ENCODE measurements at regions not wholly inside any gene's neighbourhood (a gene's known extent, or its start where the extent isn't known, plus 50 kb on each side); places are given as distances from the start of the nearest gene placed in this dataset.
"Not testable (repeated sequence)": the region's sequence is repeated elsewhere in the genome, so short reads cannot be mapped to it uniquely, and the experiment has no call there.

DNA sequence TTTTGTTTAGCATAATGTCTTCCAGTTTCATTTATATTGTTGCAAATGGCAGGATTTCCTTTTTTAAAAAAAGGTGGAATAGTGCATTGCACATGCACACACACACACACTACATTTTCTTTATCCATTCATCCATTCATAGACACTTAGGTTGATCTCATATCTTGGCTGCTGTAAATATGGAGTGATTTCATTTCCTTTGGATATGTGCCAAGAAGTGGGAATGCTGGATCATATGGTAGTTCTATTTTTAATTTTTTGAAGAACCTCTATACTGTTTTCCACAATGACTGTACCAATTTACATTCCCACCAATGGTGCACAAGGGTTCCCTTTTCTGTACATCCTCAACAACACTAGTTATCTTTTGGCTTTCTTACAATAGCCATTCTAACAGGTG is 68.9 kb downstream of the EBLN1 start:
- H3K4me1 ChIP-seq (ENCODE audit: insufficient read depth, low read length), result no peaks in the 10 kb centered on the region
- in situ Hi-C loops (cut with HindIII; ENCODE audit: extremely low pct_ligation_motif_present, low pct_unique_long_range_greater_than_20kb) (no loop called here), intact Hi-C loops (cut with micrococcal nuclease; ENCODE audit: unreplicated experiment) (no loop called here)
- H3K36me3 ChIP-seq (replicated peaks in 1 of 2; ENCODE audit: control insufficient read depth in 1 of 2, insufficient read depth in 2 of 2, low read length in 2 of 2), result no peaks in the 10 kb centered on the region
- no peaks in the 10 kb centered on the region for H3K79me2 ChIP-seq (ENCODE audit: insufficient read depth, low read length)
- no peaks in the 10 kb centered on the region; a peak in 2 of 5 replicates for H3K27me3 ChIP-seq (ENCODE audit: control insufficient read depth in 1 of 2, insufficient read depth in 2 of 2, low read length in 2 of 2)
- no peaks in the 10 kb centered on the region for H4K20me1 ChIP-seq (ENCODE audit: insufficient read depth, low read length)
- POLR2A ChIA-PET, result no interaction called here
- BruUV-seq (replicated peaks), result no TSS peak
- TF ChIP-seq MIER2 (CRISPR knock-in tag; IDR thresholded peaks at IDR 0.05), result no peak
- CTCF ChIA-PET (ENCODE audit: low intra/inter-chr PET ratio, low total read pairs), result no interaction called here
- no peak overlapping the region for H3K4me2 ChIP-seq (ENCODE audit: low read depth, low read length)
- ATAC-seq (no peak), FAIRE-seq (no peak), DNase-seq (ENCODE audit: low spot score) (no peak)
- no peak overlapping the region for H3K27ac ChIP-seq (ENCODE audit: extremely low read length, insufficient read depth, low read length)
- H3K9ac ChIP-seq (ENCODE audit: insufficient read depth, low read depth, low read length), result no peak overlapping the region
- H3K9me3 ChIP-seq (ENCODE audit: low read length), result no peaks in the 10 kb centered on the region
- H2AFZ ChIP-seq (ENCODE audit: low read length), result no peak overlapping the region
- no peak overlapping the region for H3K4me3 ChIP-seq (replicated peaks in 1 of 3; ENCODE audit: insufficient read depth in 1 of 3, low read depth in 2 of 3, low read length in 3 of 3)

DNA sequence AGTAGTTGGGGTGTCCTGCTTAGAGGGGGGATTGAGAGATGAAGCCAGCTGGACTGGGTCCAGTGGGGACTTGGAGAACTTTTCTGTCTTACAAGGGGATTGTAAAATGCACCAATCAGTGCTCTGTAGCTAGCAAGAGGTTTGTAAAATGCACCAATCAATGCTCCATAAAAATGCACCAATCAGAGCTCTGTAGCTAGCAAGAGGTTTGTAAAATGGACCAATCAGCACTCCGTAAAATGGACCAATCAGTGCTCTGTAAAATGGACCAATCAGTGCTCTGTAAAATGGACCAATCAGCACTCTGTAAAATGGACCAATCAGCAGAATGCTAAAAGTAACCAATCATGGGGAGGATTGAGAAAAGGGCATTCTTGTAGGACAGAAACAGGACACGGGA is 71.9 kb downstream of the EBLN1 start:
- H3K4me1 ChIP-seq (ENCODE audit: insufficient read depth, low read length); DNase-seq (ENCODE audit: low spot score); ATAC-seq; H3K27ac ChIP-seq (ENCODE audit: extremely low read length, insufficient read depth, low read length); in situ Hi-C loops (cut with HindIII; ENCODE audit: extremely low pct_ligation_motif_present, low pct_unique_long_range_greater_than_20kb); H3K4me3 ChIP-seq (replicated peaks in 1 of 3; ENCODE audit: insufficient read depth in 1 of 3, low read depth in 2 of 3, low read length in 3 of 3); H3K79me2 ChIP-seq (ENCODE audit: insufficient read depth, low read length); intact Hi-C loops (cut with micrococcal nuclease; ENCODE audit: unreplicated experiment); POLR2A ChIA-PET; H3K9me3 ChIP-seq (ENCODE audit: low read length); H3K9ac ChIP-seq (ENCODE audit: insufficient read depth, low read depth, low read length); H4K20me1 ChIP-seq (ENCODE audit: insufficient read depth, low read length); CTCF ChIA-PET (ENCODE audit: low intra/inter-chr PET ratio, low total read pairs); H3K27me3 ChIP-seq (ENCODE audit: control insufficient read depth in 1 of 2, insufficient read depth in 2 of 2, low read length in 2 of 2); H3K4me2 ChIP-seq (ENCODE audit: low read depth, low read length); BruUV-seq (replicated peaks); H2AFZ ChIP-seq (ENCODE audit: low read length); FAIRE-seq; H3K36me3 ChIP-seq (replicated peaks in 1 of 2; ENCODE audit: control insufficient read depth in 1 of 2, insufficient read depth in 2 of 2, low read length in 2 of 2): not testable (repeated sequence)
- WGBS (ENCODE audit: low lambda C conversion rate), result 3% methylated on average over 2 of the region's 2 CpGs

DNA sequence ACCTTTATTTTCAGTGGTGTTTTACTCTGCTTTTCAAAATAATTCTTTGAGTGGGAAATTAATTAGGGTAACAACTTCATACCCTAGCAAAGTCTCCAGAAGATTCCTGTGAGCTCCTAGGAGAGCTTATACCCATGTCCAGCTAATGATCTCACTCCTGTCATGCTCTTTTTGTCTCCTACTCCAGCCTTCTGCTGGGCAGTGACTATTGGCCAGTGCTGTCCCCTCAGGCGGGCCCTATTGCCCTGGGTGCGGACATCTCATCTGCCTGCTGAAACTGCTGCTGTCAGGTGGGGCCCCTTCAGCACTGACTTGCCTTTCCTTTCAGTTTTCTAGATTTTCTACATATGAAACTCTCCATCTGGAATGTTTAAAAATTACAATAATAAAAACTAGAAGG is 80.3 kb downstream of the EBLN1 start:
- H3K27me3 ChIP-seq (ENCODE audit: control insufficient read depth in 1 of 2, insufficient read depth in 2 of 2, low read length in 2 of 2), result peaks cover 0 to 6% of the 10 kb centered on the region in 2 experiments; a peak in 1 of 5 replicates
- H3K4me2 ChIP-seq (ENCODE audit: low read depth, low read length), result no peak overlapping the region
- no peaks in the 10 kb centered on the region for H3K79me2 ChIP-seq (ENCODE audit: insufficient read depth, low read length)
- H3K9ac ChIP-seq (ENCODE audit: insufficient read depth, low read depth, low read length), result no peak overlapping the region
- ChIA-PET CTCF (ENCODE audit: low intra/inter-chr PET ratio, low total read pairs) (no interaction called here), POLR2A (no interaction called here)
- H3K9me3 ChIP-seq (ENCODE audit: low read length), result no peaks in the 10 kb centered on the region
- H3K4me1 ChIP-seq (ENCODE audit: insufficient read depth, low read length), result no peaks in the 10 kb centered on the region
- no peak overlapping the region for H3K27ac ChIP-seq (ENCODE audit: extremely low read length, insufficient read depth, low read length)
- intact Hi-C loops (cut with micrococcal nuclease; ENCODE audit: unreplicated experiment) (no loop called here), in situ Hi-C loops (cut with HindIII; ENCODE audit: extremely low pct_ligation_motif_present, low pct_unique_long_range_greater_than_20kb) (no loop called here)
- ATAC-seq (no peak), DNase-seq (ENCODE audit: low spot score) (no peak), FAIRE-seq (no peak)
- no peaks in the 10 kb centered on the region for H4K20me1 ChIP-seq (ENCODE audit: insufficient read depth, low read length)
- H2AFZ ChIP-seq (ENCODE audit: low read length), result no peak overlapping the region
- no peaks in the 10 kb centered on the region for H3K36me3 ChIP-seq (replicated peaks in 1 of 2; ENCODE audit: control insufficient read depth in 1 of 2, insufficient read depth in 2 of 2, low read length in 2 of 2)
- WGBS (ENCODE audit: low lambda C conversion rate), result 64% methylated on average over 2 of the region's 2 CpGs
- H3K4me3 ChIP-seq (replicated peaks in 1 of 3; ENCODE audit: insufficient read depth in 1 of 3, low read depth in 2 of 3, low read length in 3 of 3), result no peak overlapping the region
- no TSS peak for BruUV-seq (replicated peaks)
- no peak for TF ChIP-seq KLF6 (CRISPR knock-in tag; IDR thresholded peaks at IDR 0.05)
- TF ChIP-seq NPAS2 (CRISPR knock-in tag; IDR thresholded peaks at IDR 0.05; ENCODE audit: borderline replicate concordance), result no peak
- TF ChIP-seq ZNF207 (IDR thresholded peaks at IDR 0.05; ENCODE audit: borderline replicate concordance), result no peak
- TF ChIP-seq, protein P1, sequence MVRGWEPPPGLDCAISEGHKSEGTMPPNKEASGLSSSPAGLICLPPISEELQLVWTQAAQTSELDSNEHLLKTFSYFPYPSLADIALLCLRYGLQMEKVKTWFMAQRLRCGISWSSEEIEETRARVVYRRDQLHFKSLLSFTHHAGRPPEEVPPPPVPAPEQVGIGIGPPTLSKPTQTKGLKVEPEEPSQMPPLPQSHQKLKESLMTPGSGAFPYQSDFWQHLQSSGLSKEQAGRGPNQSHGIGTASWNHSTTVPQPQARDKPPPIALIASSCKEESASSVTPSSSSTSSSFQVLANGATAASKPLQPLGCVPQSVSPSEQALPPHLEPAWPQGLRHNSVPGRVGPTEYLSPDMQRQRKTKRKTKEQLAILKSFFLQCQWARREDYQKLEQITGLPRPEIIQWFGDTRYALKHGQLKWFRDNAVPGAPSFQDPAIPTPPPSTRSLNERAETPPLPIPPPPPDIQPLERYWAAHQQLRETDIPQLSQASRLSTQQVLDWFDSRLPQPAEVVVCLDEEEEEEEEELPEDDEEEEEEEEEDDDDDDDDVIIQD (CRISPR knock-in tag; IDR thresholded peaks at IDR 0.05; ENCODE audit: low read depth), result no peak
- TF ChIP-seq MAZ (IDR thresholded peaks at IDR 0.05; ENCODE audit: borderline replicate concordance, low read depth, low read length), result no peak
- no peak for TF ChIP-seq MAZ (CRISPR knock-in tag; IDR thresholded peaks at IDR 0.05; ENCODE audit: low read depth)
- TF ChIP-seq ZNF850 (CRISPR knock-in tag; conservative IDR thresholded peaks at IDR 0.05), result no peak
- no peak for TF ChIP-seq MZF1 (CRISPR knock-in tag; IDR thresholded peaks at IDR 0.05; ENCODE audit: borderline replicate concordance)
- no peak for TF ChIP-seq SALL1 (CRISPR knock-in tag; IDR thresholded peaks at IDR 0.05)
- no peak for TF ChIP-seq FOXO1 (CRISPR knock-in tag; IDR thresholded peaks at IDR 0.05)

Measured in HepG2 (cell line).